Caco-2 (cell line): ENCODE measurements at regions not wholly inside any gene's neighbourhood (a gene's known extent, or its start where the extent isn't known, plus 50 kb on each side); places are given as distances from the start of the nearest gene placed in this dataset.

Experiments used
- BruUV-seq: library from RNA; stranded (reverse); fragments of 400-500 nt; replicated peaks from 2 replicates; lab custom pipeline; 2021; lab: Mats Ljungman, UMichigan
- CTCF ChIA-PET: fragments of 300-600 bp; sonication (Branson Sonifier 250); formaldehyde crosslinking; loops from one replicate; lab custom pipeline; 2022; ENCODE audit warnings: antibody characterized with exemption; lab: Charles Lee
- POLR2A ChIA-PET: fragments of 300-600 bp; sonication (Branson Sonifier 250); formaldehyde crosslinking; loops from one replicate; lab custom pipeline; 2022; ENCODE audit warnings: antibody characterized with exemption; lab: Charles Lee
- DNase-seq, 2 experiments: peaks; one replicate each; pipeline versions ENCODE4 v3.0.0 to v3.0.0-alpha.2; 2020 to 2022
- H3K27me3 ChIP-seq: replicated peaks from 2 replicates; pipeline ENCODE4 v1.6.0; 2011; ENCODE audit warnings: low read length; ENCODE audit not compliant: control insufficient read depth, insufficient read depth
- H3K36me3 ChIP-seq: 2 replicates; pipeline ENCODE4 v1.5.1; 2011; ENCODE audit warnings: low read length; ENCODE audit not compliant: control insufficient read depth, insufficient read depth
- H3K4me1 ChIP-seq: fragments of 250-450 bp; sonication (Bioruptor Pico); 2 replicates; pipeline ENCODE4 v1.5.1; 2020; ENCODE audit warnings: mild to moderate bottlenecking
- H3K4me3 ChIP-seq: 2 replicates; pipeline ENCODE4 v1.5.1; 2011; ENCODE audit warnings: low read depth, mild to moderate bottlenecking, control low read depth, low read length
- H3K9me3 ChIP-seq: fragments of 250-450 bp; sonication (Bioruptor Pico); 2 replicates; pipeline ENCODE4 v1.5.1; 2020; ENCODE audit warnings: mild to moderate bottlenecking, moderate library complexity
- H3K27ac Mint-ChIP-seq: one replicate; pipeline ENCODE4 v1.8.0; 2022; ENCODE audit warnings: mixed read lengths; ENCODE audit not compliant: unreplicated experiment
- H3K27me3 Mint-ChIP-seq: one replicate; pipeline ENCODE4 v1.8.0; 2022; ENCODE audit warnings: mixed read lengths; ENCODE audit not compliant: insufficient read depth, unreplicated experiment
- H3K36me3 Mint-ChIP-seq: one replicate; pipeline ENCODE4 v1.8.0; 2022; ENCODE audit warnings: mild to moderate bottlenecking, mixed read lengths; ENCODE audit not compliant: insufficient read depth, unreplicated experiment
- H3K4me1 Mint-ChIP-seq: one replicate; pipeline ENCODE4 v1.8.0; 2022; ENCODE audit warnings: low read depth, mixed read lengths; ENCODE audit not compliant: unreplicated experiment
- H3K4me3 Mint-ChIP-seq: one replicate; pipeline ENCODE4 v1.8.0; 2022; ENCODE audit warnings: mild to moderate bottlenecking, moderate library complexity, mixed read lengths; ENCODE audit not compliant: unreplicated experiment
- H3K9me3 Mint-ChIP-seq: one replicate; pipeline ENCODE4 v1.8.0; 2022; ENCODE audit warnings: mixed read lengths; ENCODE audit not compliant: unreplicated experiment
- intact Hi-C: fragments of 100-400 bp; cut with micrococcal nuclease; formaldehyde crosslinking; loops from one replicate; pipeline ENCODE4 v1.10.0; 2022; ENCODE audit not compliant: unreplicated experiment
- TF ChIP-seq, protein P1 (sequence below), 2 experiments: fragments of 200-600 bp in 1 of 2; IDR thresholded peaks; 1 replicate in 1 of 2; 2 replicates in 1 of 2; pipeline versions ENCODE4 v1.5.1 to v1.8.0; 2011 to 2022; ENCODE audit warnings: antibody characterized with exemption in 1 of 2, control low read depth in 1 of 2, inconsistent platforms in 1 of 2, low read depth in 1 of 2, low read length in 1 of 2, mild to moderate bottlenecking in 1 of 2, moderate library complexity in 1 of 2; ENCODE audit not compliant: insufficient read depth in 1 of 2, severe bottlenecking in 1 of 2, unreplicated experiment in 1 of 2

DNA sequence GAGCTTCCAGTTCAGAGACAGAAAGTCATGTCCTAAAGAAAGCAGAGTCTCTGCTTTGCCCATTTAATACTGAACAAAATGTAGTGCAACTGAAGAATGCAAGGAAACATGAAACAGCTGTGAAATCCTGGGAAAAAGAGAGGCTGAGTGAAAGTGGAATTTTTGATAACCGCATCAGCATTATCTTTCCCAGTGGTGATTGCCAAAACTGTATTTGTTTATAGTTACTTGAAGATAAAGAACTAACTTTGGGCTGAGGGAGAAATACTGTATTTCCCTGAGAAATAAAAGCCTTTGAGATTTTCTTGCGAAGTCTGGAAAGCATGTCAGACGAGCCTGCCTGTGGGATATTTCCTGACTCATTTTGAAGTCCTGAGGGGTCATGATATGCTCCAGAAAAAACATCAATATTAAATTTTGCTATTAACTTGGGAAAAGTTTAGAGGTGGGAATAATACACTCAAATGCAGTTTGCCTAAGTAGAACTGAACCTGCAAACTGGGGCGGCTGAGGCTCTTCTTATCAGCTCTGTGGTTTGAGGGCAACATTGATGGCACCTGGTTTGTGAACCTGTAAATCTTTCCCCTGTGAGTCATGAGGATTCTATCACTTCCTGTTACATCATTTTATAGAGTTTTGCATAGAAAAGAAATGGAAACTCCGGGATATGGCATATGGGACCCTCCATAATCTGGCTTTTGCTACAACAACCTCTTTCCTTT lies 855.3 kb downstream of the MCTP2 start:
- no peaks in the 10 kb centered on the region for H3K36me3 Mint-ChIP-seq
- H3K4me3 Mint-ChIP-seq = no peak overlapping the region
- Histone ChIP-seq H3K36me3 (no peaks in the 10 kb centered on the region), H3K9me3 (no peaks in the 10 kb centered on the region), H3K4me3 (no peak overlapping the region), H3K27me3 (no peaks in the 10 kb centered on the region), H3K4me1 (no peaks in the 10 kb centered on the region)
- BruUV-seq = no TSS peak
- TF ChIP-seq, protein P1, sequence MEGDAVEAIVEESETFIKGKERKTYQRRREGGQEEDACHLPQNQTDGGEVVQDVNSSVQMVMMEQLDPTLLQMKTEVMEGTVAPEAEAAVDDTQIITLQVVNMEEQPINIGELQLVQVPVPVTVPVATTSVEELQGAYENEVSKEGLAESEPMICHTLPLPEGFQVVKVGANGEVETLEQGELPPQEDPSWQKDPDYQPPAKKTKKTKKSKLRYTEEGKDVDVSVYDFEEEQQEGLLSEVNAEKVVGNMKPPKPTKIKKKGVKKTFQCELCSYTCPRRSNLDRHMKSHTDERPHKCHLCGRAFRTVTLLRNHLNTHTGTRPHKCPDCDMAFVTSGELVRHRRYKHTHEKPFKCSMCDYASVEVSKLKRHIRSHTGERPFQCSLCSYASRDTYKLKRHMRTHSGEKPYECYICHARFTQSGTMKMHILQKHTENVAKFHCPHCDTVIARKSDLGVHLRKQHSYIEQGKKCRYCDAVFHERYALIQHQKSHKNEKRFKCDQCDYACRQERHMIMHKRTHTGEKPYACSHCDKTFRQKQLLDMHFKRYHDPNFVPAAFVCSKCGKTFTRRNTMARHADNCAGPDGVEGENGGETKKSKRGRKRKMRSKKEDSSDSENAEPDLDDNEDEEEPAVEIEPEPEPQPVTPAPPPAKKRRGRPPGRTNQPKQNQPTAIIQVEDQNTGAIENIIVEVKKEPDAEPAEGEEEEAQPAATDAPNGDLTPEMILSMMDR (IDR thresholded peaks at IDR 0.05; ENCODE audit: insufficient read depth in 1 of 2, low read depth in 1 of 2, low read length in 1 of 2, severe bottlenecking in 1 of 2, unreplicated experiment in 1 of 2) = no peak
- no peaks in the 10 kb centered on the region for H3K4me1 Mint-ChIP-seq
- CTCF ChIA-PET = no interaction called here
- no peak for DNase-seq
- intact Hi-C loops = no loop called here
- POLR2A ChIA-PET = no interaction called here
- no peaks in the 10 kb centered on the region for H3K9me3 Mint-ChIP-seq
- H3K27me3 Mint-ChIP-seq = no peaks in the 10 kb centered on the region
- no peak overlapping the region for H3K27ac Mint-ChIP-seq

DNA sequence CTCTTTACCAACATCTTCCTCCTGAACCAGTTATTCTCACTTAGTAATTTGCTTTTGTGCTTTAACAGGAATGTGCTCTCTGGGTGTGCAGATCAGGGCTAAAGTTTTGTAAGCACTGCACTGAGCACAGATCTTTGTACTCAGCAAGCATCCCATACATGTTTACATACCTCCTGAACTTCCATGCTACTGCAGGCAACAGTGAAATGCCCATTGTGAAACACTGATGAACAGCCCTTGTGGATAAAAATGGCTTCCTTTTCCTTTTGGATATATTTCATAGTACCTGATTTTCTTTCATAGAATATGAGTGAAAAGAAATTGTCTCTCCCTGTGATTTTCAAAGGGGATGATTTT lies 855.9 kb downstream of the MCTP2 start:
- H3K27me3 Mint-ChIP-seq = peaks cover under 1% of the 10 kb centered on the region
- POLR2A ChIA-PET = no interaction called here
- CTCF ChIA-PET = no interaction called here
- H3K27ac Mint-ChIP-seq = no peak overlapping the region
- Histone ChIP-seq H3K4me3 (no peak overlapping the region), H3K27me3 (no peaks in the 10 kb centered on the region), H3K9me3 (no peaks in the 10 kb centered on the region), H3K36me3 (no peaks in the 10 kb centered on the region), H3K4me1 (no peaks in the 10 kb centered on the region)
- intact Hi-C loops = no loop called here
- no peak overlapping the region for H3K4me3 Mint-ChIP-seq
- no peak for DNase-seq
- no peaks in the 10 kb centered on the region for H3K36me3 Mint-ChIP-seq
- no peaks in the 10 kb centered on the region for H3K9me3 Mint-ChIP-seq
- BruUV-seq = no TSS peak
- TF ChIP-seq, protein P1 (IDR thresholded peaks at IDR 0.05; ENCODE audit: insufficient read depth in 1 of 2, low read depth in 1 of 2, low read length in 1 of 2, severe bottlenecking in 1 of 2, unreplicated experiment in 1 of 2) = no peak
- no peaks in the 10 kb centered on the region for H3K4me1 Mint-ChIP-seq

DNA sequence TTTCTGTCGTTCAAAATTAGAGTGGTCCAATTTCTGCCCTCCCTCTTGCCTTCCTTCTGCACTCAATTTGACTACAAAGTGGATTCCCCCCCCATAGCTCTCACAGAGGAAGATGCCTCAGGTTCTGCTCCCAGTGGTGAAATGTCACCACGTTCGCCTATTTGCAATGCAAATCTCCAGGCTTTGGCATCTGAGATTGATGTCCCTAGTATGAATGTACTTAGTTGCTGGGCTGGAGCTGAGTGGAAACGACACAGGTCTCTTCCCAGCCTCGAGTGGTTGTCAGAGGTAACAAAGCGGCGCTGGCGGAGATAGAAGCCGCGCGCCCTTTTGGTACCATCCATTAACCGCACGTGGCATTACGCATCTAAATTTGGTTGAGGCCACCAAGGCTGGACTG lies 860.1 kb downstream of the MCTP2 start:
- Histone ChIP-seq H3K9me3 (no peaks in the 10 kb centered on the region), H3K27me3 (no peaks in the 10 kb centered on the region), H3K4me3 (no peak overlapping the region), H3K36me3 (no peaks in the 10 kb centered on the region), H3K4me1 (no peaks in the 10 kb centered on the region)
- Mint-ChIP-seq H3K4me3 (no peak overlapping the region), H3K4me1 (no peaks in the 10 kb centered on the region), H3K27me3 (peaks cover 3% of the 10 kb centered on the region), H3K27ac (no peak overlapping the region), H3K36me3 (no peaks in the 10 kb centered on the region), H3K9me3 (no peaks in the 10 kb centered on the region)
- intact Hi-C loops = no loop called here
- ChIA-PET POLR2A (no interaction called here), CTCF (no interaction called here)
- TF ChIP-seq, protein P1 (IDR thresholded peaks at IDR 0.05; ENCODE audit: insufficient read depth in 1 of 2, low read depth in 1 of 2, low read length in 1 of 2, severe bottlenecking in 1 of 2, unreplicated experiment in 1 of 2) = no peak
- BruUV-seq = no TSS peak
- no peak for DNase-seq
